WTC11 (cell line): ENCODE measurements at regions not wholly inside any gene's neighbourhood (a gene's known extent, or its start where the extent isn't known, plus 50 kb on each side); places are given as distances from the start of the nearest gene placed in this dataset.

Experiments used
- ATAC-seq: fragments of 200-7000 bp; cut with Tn5 transposase; 2 replicates; pipeline ENCODE4 v1.10.0; 2021; ENCODE audit warnings: mild to moderate bottlenecking, moderate library complexity
- CTCF ChIA-PET: fragments of 300-600 bp; sonication (Branson Sonifier 250); formaldehyde crosslinking; loops from one replicate; lab custom pipeline; 2021; ENCODE audit warnings: antibody characterized with exemption; lab: Charles Lee
- POLR2A ChIA-PET: fragments of 350-600 bp; sonication (Branson Sonifier 250); formaldehyde crosslinking; loops from one replicate; lab custom pipeline; 2021; ENCODE audit warnings: antibody characterized with exemption; lab: Charles Lee
- DNase-seq: peaks from one replicate; pipeline ENCODE4 v3.0.0; 2021; ENCODE audit warnings: low spot score
- H3K27ac Mint-ChIP-seq: 2 replicates; pipeline ENCODE4 v1.8.0; 2021; ENCODE audit warnings: mixed read lengths
- H3K27me3 Mint-ChIP-seq: 2 replicates; pipeline ENCODE4 v1.8.0; 2021; ENCODE audit warnings: low read depth, mild to moderate bottlenecking, moderate library complexity, mixed read lengths
- H3K36me3 Mint-ChIP-seq: 2 replicates; pipeline ENCODE4 v1.8.0; 2021; ENCODE audit warnings: mixed read lengths
- H3K4me1 Mint-ChIP-seq: 2 replicates; pipeline ENCODE4 v1.8.0; 2022; ENCODE audit warnings: mixed read lengths
- H3K4me3 Mint-ChIP-seq: 2 replicates; pipeline ENCODE4 v1.8.0; 2021; ENCODE audit warnings: mild to moderate bottlenecking, moderate library complexity, mixed read lengths
- H3K9me3 Mint-ChIP-seq: 2 replicates; pipeline ENCODE4 v1.8.0; 2021; ENCODE audit warnings: mixed read lengths
- CREM ChIP-seq: sonication (generic); formaldehyde crosslinking; IDR thresholded peaks from 2 replicates; pipeline ENCODE4 v1.8.1; 2022; ENCODE audit warnings: mild to moderate bottlenecking, missing genetic modification reagents, moderate library complexity
- EMX1 ChIP-seq: fragments of 250-450 bp; sonication (Bioruptor Pico); IDR thresholded peaks from 2 replicates; pipeline ENCODE4 v1.8.0; 2021; ENCODE audit warnings: mild to moderate bottlenecking
- GABPB1 ChIP-seq: sonication (generic); formaldehyde crosslinking; IDR thresholded peaks from 2 replicates; pipeline ENCODE4 v1.8.1; 2023; ENCODE audit warnings: mild to moderate bottlenecking, missing genetic modification reagents
- GRHL2 ChIP-seq: fragments of 250-450 bp; sonication (Bioruptor Pico); IDR thresholded peaks from 2 replicates; pipeline ENCODE4 v1.8.0; 2022; ENCODE audit warnings: mild to moderate bottlenecking, moderate library complexity; ENCODE audit not compliant: insufficient replicate concordance, severe bottlenecking
- GTF2I ChIP-seq: fragments of 250-450 bp; sonication (Bioruptor Pico); conservative IDR thresholded peaks from 2 replicates; pipeline ENCODE4 v1.4.0; 2021; ENCODE audit warnings: mild to moderate bottlenecking
- JAZF1 ChIP-seq: fragments of 250-450 bp; sonication (Bioruptor Pico); IDR thresholded peaks from 2 replicates; pipeline ENCODE4 v1.9.0; 2021; ENCODE audit warnings: moderate library complexity, mild to moderate bottlenecking, inconsistent platforms
- MXD4 ChIP-seq: fragments of 250-450 bp; sonication (Bioruptor Pico); IDR thresholded peaks from 2 replicates; pipeline ENCODE4 v1.8.0; 2021; ENCODE audit warnings: mild to moderate bottlenecking, moderate library complexity, borderline replicate concordance
- NR2C2 ChIP-seq: sonication (generic); formaldehyde crosslinking; IDR thresholded peaks from 2 replicates; pipeline ENCODE4 v1.8.0; 2022; ENCODE audit warnings: mild to moderate bottlenecking, missing genetic modification reagents
- OVOL2 ChIP-seq: fragments of 250-450 bp; sonication (Bioruptor Pico); IDR thresholded peaks from 2 replicates; pipeline ENCODE4 v1.9.0; 2021; ENCODE audit warnings: mild to moderate bottlenecking, borderline replicate concordance
- RORB ChIP-seq: fragments of 250-450 bp; sonication (Bioruptor Pico); IDR thresholded peaks from 2 replicates; pipeline ENCODE4 v1.9.0; 2021; ENCODE audit warnings: mild to moderate bottlenecking
- SMAD3 ChIP-seq: sonication (generic); formaldehyde crosslinking; IDR thresholded peaks from 2 replicates; pipeline ENCODE4 v1.8.0; 2022; ENCODE audit warnings: missing genetic modification reagents, mild to moderate bottlenecking, borderline replicate concordance
- TEAD1 ChIP-seq: sonication (generic); formaldehyde crosslinking; IDR thresholded peaks from 2 replicates; pipeline ENCODE4 v1.8.0; 2022; ENCODE audit warnings: mild to moderate bottlenecking, missing genetic modification reagents
- TEAD4 ChIP-seq: sonication (generic); formaldehyde crosslinking; IDR thresholded peaks from 2 replicates; pipeline ENCODE4 v1.8.0; 2022; ENCODE audit warnings: mild to moderate bottlenecking, missing genetic modification reagents
- ZBTB21 ChIP-seq: sonication (generic); formaldehyde crosslinking; IDR thresholded peaks from 2 replicates; pipeline ENCODE4 v1.8.1; 2023; ENCODE audit warnings: mild to moderate bottlenecking, missing genetic modification reagents, borderline replicate concordance
- ZNF232 ChIP-seq: sonication (generic); formaldehyde crosslinking; IDR thresholded peaks from 2 replicates; pipeline ENCODE4 v1.8.0; 2022; ENCODE audit warnings: mild to moderate bottlenecking, missing genetic modification reagents
- ZNF423 ChIP-seq: fragments of 250-450 bp; sonication (Bioruptor Pico); IDR thresholded peaks from 2 replicates; pipeline ENCODE4 v2.1.2; 2022; ENCODE audit warnings: mild to moderate bottlenecking, moderate library complexity
- TF ChIP-seq, protein P1 (sequence below): fragments of 250-450 bp; sonication (Bioruptor Pico); IDR thresholded peaks from 2 replicates; pipeline ENCODE4 v2.1.2; 2022; ENCODE audit warnings: mild to moderate bottlenecking, moderate library complexity
- TF ChIP-seq, protein P2 (sequence below): sonication (generic); formaldehyde crosslinking; IDR thresholded peaks from 2 replicates; pipeline ENCODE4 v1.8.1; 2022; ENCODE audit warnings: low read depth, missing genetic modification reagents, borderline replicate concordance
- TF ChIP-seq, protein P3 (sequence below): fragments of 250-450 bp; sonication (Bioruptor Pico); conservative IDR thresholded peaks from 2 replicates; pipeline ENCODE4 v1.9.0; 2021; ENCODE audit warnings: mild to moderate bottlenecking
- TF ChIP-seq, protein P4 (sequence below): sonication (generic); formaldehyde crosslinking; IDR thresholded peaks from 2 replicates; pipeline ENCODE4 v1.8.1; 2022; ENCODE audit warnings: missing genetic modification reagents, borderline replicate concordance
- TF ChIP-seq, protein P5 (sequence below): sonication (generic); formaldehyde crosslinking; IDR thresholded peaks from 2 replicates; pipeline ENCODE4 v1.8.0; 2022; ENCODE audit warnings: mild to moderate bottlenecking, missing genetic modification reagents
- TF ChIP-seq, protein P6 (sequence below): sonication (generic); formaldehyde crosslinking; IDR thresholded peaks from 2 replicates; pipeline ENCODE4 v1.8.1; 2023; ENCODE audit warnings: mild to moderate bottlenecking, missing genetic modification reagents

DNA sequence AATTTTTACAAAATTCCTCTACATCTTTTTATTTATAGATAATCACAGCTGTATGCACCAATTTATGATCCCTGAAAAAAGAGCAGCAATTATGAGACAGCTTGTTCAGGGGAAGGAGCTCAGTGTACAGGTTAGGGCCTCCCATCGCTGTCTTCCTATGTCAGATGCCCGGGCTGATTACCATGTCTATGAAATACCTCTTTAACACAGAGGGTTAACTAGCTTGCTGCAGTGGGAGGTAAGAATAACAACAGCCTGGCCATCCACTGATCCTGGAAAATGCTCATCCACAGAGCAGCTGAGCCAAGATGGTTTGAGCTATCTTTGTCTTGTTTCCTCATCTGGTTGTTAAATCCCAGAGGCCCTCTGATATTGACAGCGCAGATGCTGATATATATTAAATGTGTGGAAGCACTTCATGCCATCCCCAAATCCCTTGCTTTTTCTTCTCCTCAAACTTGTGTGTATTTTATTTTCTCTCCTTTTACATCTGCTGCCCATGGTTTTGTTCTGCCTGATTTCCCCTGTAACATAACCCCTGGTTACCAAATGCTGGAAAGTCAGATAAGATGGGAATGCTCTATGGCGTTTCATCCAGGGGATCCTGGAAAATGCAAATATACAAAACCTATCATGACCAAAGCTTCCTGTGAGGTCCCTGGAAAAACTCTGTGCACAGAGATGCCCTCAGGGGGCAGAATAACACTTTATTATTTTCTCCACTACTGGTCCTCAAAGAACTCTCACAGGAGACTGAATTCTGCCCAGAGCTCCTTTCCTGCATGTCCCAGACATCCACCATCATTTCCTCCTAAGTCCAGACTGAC lies 85.8 kb upstream of the PUDP start:
- ChIA-PET CTCF (interaction anchor here (0.5 to 2.1 kb wide), 3 partner anchors 14 to 1120 kb away, joined by 3 to 8 read pairs (median 3); no protein-coding TSS in a partner anchor), POLR2A (interaction anchor here (0.6 kb wide), 1 partner anchor 176 kb away, joined by 3 read pairs; no protein-coding TSS in a partner anchor)
- TF ChIP-seq ZNF423 (CRISPR knock-in tag) (no peak), GABPB1 (CRISPR knock-in tag) (no peak), TEAD4 (CRISPR knock-in tag) (no peak), RORB (CRISPR knock-in tag) (no peak), ZNF232 (CRISPR knock-in tag) (no peak), TEAD1 (no peak), JAZF1 (CRISPR knock-in tag) (no peak), GTF2I (no peak), GRHL2 (CRISPR knock-in tag) (no peak), OVOL2 (CRISPR knock-in tag) (no peak), ZBTB21 (CRISPR knock-in tag) (no peak), MXD4 (no peak), CREM (CRISPR knock-in tag) (no peak), EMX1 (no peak), SMAD3 (CRISPR knock-in tag) (no peak)
- TF ChIP-seq, protein P1, sequence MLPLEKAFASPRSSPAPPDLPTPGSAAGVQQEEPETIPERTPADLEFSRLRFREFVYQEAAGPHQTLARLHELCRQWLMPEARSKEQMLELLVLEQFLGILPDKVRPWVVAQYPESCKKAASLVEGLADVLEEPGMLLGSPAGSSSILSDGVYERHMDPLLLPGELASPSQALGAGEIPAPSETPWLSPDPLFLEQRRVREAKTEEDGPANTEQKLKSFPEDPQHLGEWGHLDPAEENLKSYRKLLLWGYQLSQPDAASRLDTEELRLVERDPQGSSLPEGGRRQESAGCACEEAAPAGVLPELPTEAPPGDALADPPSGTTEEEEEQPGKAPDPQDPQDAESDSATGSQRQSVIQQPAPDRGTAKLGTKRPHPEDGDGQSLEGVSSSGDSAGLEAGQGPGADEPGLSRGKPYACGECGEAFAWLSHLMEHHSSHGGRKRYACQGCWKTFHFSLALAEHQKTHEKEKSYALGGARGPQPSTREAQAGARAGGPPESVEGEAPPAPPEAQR (CRISPR knock-in tag) = no peak
- TF ChIP-seq, protein P2, sequence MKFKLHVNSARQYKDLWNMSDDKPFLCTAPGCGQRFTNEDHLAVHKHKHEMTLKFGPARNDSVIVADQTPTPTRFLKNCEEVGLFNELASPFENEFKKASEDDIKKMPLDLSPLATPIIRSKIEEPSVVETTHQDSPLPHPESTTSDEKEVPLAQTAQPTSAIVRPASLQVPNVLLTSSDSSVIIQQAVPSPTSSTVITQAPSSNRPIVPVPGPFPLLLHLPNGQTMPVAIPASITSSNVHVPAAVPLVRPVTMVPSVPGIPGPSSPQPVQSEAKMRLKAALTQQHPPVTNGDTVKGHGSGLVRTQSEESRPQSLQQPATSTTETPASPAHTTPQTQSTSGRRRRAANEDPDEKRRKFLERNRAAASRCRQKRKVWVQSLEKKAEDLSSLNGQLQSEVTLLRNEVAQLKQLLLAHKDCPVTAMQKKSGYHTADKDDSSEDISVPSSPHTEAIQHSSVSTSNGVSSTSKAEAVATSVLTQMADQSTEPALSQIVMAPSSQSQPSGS = no peak
- TF ChIP-seq, protein P3, sequence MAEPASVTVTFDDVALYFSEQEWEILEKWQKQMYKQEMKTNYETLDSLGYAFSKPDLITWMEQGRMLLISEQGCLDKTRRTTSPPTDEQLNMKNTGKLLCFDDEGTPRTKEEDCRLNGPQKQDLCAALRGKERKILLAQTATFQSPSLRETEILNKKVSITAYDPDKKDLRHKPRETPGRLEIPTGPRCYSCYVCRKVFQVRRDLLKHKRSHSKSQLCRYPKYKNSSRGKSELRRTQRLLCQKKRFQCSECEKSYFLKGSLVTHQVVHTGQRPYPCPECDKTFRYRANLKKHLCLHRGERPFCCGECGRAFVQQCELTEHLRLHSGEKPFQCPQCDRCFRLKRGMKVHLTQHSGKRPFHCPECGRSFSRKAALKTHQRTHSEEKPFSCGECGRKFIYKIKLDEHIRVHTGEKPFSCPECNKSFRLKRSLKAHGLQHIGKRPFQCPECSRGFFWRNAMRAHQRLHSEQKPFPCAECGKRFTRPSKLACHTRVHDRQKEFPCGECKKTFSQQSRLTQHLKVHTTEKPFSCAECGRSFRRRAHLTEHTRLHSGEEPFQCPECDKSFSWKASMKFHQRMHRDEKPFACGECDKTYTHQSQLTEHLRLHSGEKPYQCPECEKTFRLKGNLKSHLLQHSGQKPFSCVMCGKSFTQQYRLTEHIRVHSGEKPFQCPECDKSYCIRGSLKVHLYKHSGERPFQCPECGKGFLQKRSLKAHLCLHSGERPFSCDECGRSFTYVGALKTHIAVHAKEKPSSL = no peak
- TF ChIP-seq, protein P4, sequence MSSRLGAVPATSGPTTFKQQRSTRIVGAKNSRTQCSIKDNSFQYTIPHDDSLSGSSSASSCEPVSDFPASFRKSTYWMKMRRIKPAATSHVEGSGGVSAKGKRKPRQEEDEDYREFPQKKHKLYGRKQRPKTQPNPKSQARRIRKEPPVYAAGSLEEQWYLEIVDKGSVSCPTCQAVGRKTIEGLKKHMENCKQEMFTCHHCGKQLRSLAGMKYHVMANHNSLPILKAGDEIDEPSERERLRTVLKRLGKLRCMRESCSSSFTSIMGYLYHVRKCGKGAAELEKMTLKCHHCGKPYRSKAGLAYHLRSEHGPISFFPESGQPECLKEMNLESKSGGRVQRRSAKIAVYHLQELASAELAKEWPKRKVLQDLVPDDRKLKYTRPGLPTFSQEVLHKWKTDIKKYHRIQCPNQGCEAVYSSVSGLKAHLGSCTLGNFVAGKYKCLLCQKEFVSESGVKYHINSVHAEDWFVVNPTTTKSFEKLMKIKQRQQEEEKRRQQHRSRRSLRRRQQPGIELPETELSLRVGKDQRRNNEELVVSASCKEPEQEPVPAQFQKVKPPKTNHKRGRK = no peak
- H3K9me3 Mint-ChIP-seq = peaks cover 4% of the 10 kb centered on the region; the same call in 1 of the 2 replicates
- peaks cover 20% of the 10 kb centered on the region for H3K4me1 Mint-ChIP-seq
- H3K27me3 Mint-ChIP-seq = peaks cover 72% of the 10 kb centered on the region
- DNase-seq = no peak
- no peak overlapping the region for H3K27ac Mint-ChIP-seq
- peak; percentile 65 for ATAC-seq
- no peaks in the 10 kb centered on the region for H3K36me3 Mint-ChIP-seq
- H3K4me3 Mint-ChIP-seq = no peak overlapping the region

DNA sequence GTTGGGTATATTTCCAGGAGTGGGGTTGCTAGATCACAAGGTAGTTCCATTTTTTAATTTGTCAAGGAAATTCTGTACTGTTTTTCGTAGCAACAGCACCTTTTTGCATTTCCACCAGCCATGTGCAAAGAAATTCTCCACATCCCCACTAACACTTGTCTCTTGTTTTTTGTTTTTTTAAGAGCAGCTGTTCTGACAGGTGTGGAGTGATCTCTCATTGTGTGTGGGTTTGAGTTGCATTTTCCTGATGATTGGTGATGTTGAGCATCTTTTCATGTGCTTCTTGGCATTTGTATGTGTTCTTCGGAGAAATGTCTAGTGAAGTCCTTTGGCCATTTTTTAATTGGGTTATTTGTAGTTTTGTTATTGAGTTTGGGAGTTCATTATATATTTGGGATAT lies 80.3 kb upstream of the PUDP start:
- no peak for DNase-seq
- Mint-ChIP-seq H3K9me3 (no peaks in the 10 kb centered on the region), H3K27ac (no peak overlapping the region), H3K4me3 (no peak overlapping the region), H3K36me3 (no peaks in the 10 kb centered on the region), H3K27me3 (peaks cover 26% of the 10 kb centered on the region), H3K4me1 (0 out of 2 replicates have a peak, but pooled peaks cover under 1% of the 10 kb centered on the region)
- ChIA-PET POLR2A (no interaction called here), CTCF (interaction anchor here (1.8 kb wide), 1 partner anchor 37 kb away, joined by 4 read pairs; no protein-coding TSS in a partner anchor)
- ATAC-seq = no peak
- no peak for TF ChIP-seq TEAD1
- TF ChIP-seq, protein P5, sequence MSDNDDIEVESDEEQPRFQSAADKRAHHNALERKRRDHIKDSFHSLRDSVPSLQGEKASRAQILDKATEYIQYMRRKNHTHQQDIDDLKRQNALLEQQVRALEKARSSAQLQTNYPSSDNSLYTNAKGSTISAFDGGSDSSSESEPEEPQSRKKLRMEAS (CRISPR knock-in tag) = no peak
- no peak for TF ChIP-seq NR2C2 (CRISPR knock-in tag)
- TF ChIP-seq, protein P4 = no peak
- TF ChIP-seq, protein P6, sequence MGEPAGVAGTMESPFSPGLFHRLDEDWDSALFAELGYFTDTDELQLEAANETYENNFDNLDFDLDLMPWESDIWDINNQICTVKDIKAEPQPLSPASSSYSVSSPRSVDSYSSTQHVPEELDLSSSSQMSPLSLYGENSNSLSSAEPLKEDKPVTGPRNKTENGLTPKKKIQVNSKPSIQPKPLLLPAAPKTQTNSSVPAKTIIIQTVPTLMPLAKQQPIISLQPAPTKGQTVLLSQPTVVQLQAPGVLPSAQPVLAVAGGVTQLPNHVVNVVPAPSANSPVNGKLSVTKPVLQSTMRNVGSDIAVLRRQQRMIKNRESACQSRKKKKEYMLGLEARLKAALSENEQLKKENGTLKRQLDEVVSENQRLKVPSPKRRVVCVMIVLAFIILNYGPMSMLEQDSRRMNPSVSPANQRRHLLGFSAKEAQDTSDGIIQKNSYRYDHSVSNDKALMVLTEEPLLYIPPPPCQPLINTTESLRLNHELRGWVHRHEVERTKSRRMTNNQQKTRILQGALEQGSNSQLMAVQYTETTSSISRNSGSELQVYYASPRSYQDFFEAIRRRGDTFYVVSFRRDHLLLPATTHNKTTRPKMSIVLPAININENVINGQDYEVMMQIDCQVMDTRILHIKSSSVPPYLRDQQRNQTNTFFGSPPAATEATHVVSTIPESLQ (CRISPR knock-in tag) = no peak
